Stimulated activated CD4-positive, alpha-beta T cell treated with anti-CD3 and anti-CD28 coated beads, TNF-alpha, amount 100 ng/mL, for 4 hours (primary cell): ENCODE measurements at regions not wholly inside any gene's neighbourhood (a gene's known extent, or its start where the extent isn't known, plus 50 kb on each side); places are given as distances from the start of the nearest gene placed in this dataset.

Source experiments
- DNase-seq, 3 experiments: peaks; one replicate each; pipeline ENCODE4 v3.0.0-alpha.2; 2020; ENCODE audit warnings: low read depth in 3 of 3

DNA sequence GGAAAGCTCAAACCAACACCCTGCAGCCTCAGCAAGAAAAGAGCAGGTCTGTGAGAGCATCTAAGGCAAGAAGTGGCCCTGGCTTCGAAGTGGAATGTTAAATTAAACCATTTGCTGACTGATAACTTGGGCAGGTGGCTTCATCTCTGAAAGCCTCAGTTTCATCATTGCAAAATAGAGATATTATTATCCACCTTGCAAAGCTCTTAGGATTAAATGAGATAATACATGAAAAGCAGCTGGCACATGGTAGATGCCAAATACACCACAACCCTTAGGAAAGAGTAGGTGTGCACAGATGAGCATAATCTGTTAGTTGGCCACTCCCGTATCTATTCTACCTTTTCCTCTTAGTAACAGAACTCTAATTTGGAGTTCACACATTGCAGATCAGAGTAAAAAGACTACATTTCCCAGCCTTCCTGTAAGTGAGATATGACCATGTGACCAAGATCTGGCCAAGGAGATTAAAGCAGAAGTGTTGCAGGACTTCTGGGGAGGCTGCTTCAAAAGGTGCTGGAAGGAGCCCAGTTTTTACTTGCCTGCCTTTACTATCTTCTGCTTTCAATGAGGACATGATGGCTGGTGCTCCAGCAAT lies 288.7 kb downstream of the SOX9 start:
- DNase-seq = no peak

- DNase-seq = no peak
Measured at GRCh38 chr17:72411124-72411563, 290.3 kb downstream of the SOX9 start.

DNA sequence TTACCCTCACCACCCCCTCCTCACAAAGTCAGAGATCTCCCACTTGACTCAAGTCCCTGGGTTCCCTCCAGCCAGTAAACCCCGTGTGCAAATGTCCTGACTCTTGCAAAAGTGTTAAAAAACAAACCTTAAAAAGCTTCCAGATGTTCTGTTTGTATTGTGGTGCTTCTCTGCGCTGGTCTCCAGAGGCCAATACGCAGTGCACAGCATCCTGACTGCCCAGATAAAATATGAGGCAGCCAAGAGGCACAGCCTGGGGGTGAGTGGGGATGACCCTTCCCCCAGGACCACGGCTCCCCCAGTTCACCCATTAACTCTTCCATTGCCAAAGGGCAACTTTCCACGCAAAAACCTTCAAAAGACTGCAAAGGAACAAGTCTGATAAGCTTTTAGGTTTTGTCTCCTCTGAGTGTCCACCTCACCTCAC lies 291.8 kb downstream of the SOX9 start:
- DNase-seq = no peak

DNA sequence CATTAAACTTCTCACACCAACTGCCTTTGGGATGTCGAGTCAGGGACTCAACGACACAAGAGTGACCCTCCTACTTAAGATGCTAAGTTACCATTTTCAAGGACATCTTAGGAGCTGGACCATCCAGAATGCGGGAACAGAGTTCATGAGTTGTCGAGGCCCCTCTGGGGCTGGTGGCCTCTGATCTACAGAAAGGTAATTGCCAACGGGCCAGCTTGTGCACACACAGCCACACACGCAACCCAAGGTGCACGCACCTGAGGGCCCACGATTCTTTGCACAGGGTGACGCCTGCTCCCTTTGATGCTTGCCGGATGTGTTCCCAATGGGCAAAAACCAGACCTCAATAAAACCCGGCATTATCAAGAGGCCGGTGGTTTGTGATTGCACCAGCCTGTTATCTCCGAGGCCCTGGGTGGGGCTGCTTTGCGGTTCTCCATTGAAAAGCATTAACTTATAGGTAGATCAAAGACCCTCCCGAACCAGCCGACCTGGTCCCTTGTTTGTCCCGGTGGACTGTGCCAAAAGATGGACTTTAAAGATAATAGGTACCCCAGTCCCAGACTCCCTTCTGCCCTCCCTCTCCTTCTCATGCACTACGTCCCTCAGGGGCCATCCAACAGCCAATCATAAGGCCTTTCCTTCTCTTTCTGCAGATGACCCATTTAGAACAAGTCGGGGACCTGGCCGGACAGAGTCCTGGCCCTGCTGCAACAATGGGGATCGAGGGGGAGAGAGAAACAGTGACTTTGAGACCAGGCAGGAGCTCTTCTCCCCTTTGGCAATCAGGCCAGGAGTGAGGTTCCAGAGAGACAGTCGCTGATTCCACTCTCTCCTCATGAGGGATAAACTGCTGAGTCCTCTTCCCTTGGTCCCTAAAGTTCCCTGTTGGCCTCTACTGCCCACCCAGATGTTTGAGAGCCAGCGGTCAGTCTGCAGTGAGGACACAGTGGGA lies 292.5 kb downstream of the SOX9 start:
- no peak for DNase-seq

GRCh38 chr17:72414032-72414396 lies 293.2 kb downstream of the SOX9 start:
- DNase-seq = no peak

- DNase-seq = no peak
Measured at GRCh38 chr17:72414967-72415853, 294.4 kb downstream of the SOX9 start.

GRCh38 chr17:72416054-72416675 lies 295.3 kb downstream of the SOX9 start:
- no peak for DNase-seq

DNA sequence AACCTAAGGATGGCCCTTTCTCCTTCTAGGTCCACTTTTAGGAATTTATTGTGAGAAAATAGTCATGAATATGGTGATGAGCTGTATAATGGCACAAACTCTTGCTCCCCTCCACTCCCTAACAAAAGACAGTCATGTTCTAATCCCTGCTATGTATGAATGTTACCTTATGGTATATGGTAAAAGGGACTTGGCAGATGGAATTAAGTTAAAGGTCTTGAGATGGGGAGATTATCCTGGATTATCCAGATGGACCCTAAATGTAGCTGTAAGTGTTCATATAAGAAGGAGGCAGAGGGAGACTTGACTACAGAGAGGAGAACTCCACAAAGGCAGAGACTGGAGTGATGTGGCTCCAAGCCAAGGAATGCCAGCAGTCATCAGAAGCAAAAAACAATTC lies 296.1 kb downstream of the SOX9 start:
- DNase-seq = no peak

DNA sequence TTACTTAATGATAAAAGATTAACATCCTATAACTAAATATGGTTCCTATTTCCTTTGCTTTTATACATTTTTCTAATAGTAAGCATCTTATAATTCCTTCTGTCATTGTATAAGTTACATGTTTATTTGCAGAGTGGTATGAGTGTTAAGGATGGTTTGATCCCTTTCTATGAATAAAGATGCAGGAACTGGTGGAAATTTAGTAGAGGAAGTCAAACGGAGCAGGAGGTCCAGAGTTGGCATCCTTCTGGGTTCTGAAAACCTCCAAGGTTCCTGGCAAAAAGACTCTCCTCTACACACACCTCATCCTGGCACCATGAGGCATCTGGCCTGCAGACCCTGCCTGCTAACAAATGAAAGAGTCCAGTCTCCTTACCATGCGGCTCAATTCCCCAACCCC lies 296.8 kb downstream of the SOX9 start:
- no peak for DNase-seq

DNA sequence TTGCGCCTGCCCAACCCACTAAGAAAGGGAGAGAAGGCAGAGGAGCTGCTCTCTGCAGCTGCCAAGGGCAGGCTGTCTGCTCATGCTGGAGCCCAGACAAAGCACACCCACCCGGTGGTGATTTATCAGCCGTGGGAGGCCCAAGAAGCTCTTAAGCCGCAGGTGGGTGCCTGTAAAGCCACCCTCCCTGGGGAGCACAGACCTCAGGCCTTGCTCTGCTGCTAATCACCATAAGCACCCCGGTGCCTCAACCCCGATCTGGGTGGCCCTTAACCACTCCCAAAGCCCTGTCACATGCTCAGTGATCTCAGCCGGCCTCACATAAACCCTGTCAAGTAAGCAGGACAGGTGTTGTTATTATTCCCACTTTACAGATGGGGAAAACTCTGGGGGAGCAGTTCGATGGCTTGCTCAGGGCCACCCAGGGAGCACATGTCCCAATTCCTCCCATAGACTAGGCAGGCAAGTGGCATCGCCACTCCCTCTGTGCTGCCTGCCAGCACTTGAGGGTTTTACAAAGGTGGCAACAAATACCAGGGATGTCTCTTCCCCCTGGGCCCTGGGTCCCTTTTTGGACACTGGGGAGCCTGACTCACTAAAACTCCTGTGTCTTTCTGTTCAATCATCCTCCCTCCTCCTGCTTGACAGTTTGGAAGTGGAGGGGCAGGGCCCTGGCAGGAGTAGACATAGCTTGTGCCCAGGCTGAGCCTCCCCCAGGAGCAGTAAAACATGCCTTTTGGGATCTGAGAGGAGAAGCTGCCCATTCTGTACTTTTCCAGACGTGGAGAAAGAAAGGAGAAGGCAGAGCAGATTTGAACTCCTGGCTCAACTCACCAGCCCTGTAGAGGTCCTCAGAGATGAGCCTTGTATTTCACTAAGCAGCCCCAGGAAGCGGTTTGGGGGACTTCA lies 299.3 kb downstream of the SOX9 start:
- no peak for DNase-seq

GRCh38 chr17:72420775-72421127 lies 299.9 kb downstream of the SOX9 start:
- no peak for DNase-seq

DNA sequence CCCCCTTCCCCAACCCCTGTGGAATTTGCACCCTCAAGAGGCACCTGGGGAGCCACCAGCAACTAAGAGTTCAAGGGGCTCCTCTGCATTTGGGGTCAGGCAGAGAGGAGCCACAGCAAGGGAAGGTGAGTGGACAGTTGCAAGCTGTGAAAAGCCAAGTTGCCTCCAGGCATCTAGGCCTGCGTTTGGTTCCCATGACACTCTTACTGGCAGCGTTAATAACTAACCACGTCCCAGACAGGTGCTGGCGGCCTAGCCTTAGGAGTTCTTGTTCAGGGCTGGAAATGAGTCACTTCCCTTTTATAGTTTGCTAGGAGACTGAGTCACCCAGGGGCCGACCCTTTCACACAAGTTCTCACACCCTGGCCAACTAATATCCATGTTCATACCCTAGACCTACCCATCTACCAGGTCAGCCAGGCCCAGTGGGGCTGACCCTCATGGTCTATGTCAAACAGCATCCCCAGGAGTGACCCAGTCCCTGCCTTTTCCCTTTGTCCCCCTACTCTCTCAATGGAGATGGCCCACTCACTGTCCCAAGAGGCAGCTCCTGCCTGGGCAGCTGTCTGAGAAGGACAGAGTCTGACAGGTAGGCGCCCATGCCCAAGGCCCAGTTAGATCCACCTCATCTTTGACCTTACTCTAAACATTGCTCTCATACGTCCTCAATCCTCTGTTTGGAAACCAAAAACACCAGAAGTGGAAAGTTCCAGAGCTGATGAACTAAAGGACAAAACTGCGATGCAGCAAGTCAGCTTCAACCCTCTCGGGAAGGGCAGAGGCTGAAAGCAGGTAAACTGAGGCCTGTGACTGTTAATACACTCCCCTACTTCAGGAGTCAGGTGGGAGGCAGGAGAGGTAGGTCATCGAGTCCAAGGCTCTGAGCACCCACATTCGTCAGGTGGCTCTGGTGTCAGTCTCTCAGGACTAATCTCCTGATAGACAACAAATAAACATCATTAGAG lies 300.6 kb downstream of the SOX9 start:
- DNase-seq = no peak

DNA sequence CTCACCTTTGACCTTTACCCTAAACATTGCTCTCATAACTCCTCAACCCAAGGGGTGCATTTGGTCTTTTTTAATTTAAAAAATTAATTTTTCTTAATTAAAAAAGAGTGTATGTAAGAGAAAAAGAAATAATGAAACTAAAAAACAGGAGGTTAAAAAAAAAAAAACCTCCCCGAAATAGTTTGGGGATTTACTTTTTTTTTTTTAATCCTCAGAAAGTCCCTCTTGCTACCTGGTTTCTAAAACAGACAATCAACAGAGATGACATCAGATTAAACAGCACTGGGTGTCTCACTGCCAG lies 301.3 kb downstream of the SOX9 start:
- DNase-seq = no peak

- DNase-seq = peak in 1 of 3 experiments; percentile 7
Measured at GRCh38 chr17:72422505-72423285, 301.9 kb downstream of the SOX9 start.

- DNase-seq = no peak
Measured at GRCh38 chr17:72423286-72423589, 302.4 kb downstream of the SOX9 start.

GRCh38 chr17:72423718-72424117 lies 302.9 kb downstream of the SOX9 start:
- DNase-seq = no peak

- DNase-seq = no peak
Measured at GRCh38 chr17:72424505-72425117, 303.8 kb downstream of the SOX9 start.

- no peak for DNase-seq
Measured at GRCh38 chr17:72425133-72425793, 304.4 kb downstream of the SOX9 start.
